ENCODE measurements at regions not wholly inside any gene's neighbourhood (a gene's known extent, or its start where the extent isn't known, plus 50 kb on each side); places are given as distances from the start of the nearest gene placed in this dataset.

GRCh38 chr18:28707006-28707405 lies 530.1 kb upstream of the CDH2 start:
- no peak overlapping the region for H3K27ac ChIP-seq
- TF ChIP-seq CTCF (IDR thresholded peaks at IDR 0.05), result no peak
- DNase-seq (ENCODE audit: low spot score), result no peak
- no peak overlapping the region for H3K4me3 ChIP-seq

- TF ChIP-seq CTCF (IDR thresholded peaks at IDR 0.05), result no peak
- Histone ChIP-seq H3K27ac (no peak overlapping the region), H3K4me3 (no peak overlapping the region)
- DNase-seq (ENCODE audit: low spot score), result no peak
Measured at GRCh38 chr18:28706397-28706796, 529.5 kb upstream of the CDH2 start.

GRCh38 chr18:28705482-28705881 lies 528.6 kb upstream of the CDH2 start:
- TF ChIP-seq CTCF (IDR thresholded peaks at IDR 0.05), result no peak

GRCh38 chr18:28692337-28692736 lies 515.4 kb upstream of the CDH2 start:
- no peak overlapping the region for H3K27ac ChIP-seq
- DNase-seq (ENCODE audit: low spot score), result no peak
- H3K4me3 ChIP-seq, result no peak overlapping the region
- TF ChIP-seq CTCF (IDR thresholded peaks at IDR 0.05), result no peak

More at GRCh38 chr18:28705482-28705881, 528.6 kb upstream of the CDH2 start:
- no peak for DNase-seq (ENCODE audit: low spot score)
- H3K27ac ChIP-seq, result no peak overlapping the region
- H3K4me3 ChIP-seq, result no peak overlapping the region

- TF ChIP-seq CTCF (IDR thresholded peaks at IDR 0.05), result no peak
- no peak overlapping the region for H3K4me3 ChIP-seq
- no peak for DNase-seq (ENCODE audit: low spot score)
- no peak overlapping the region for H3K27ac ChIP-seq
Measured at GRCh38 chr18:28691496-28691840, 514.5 kb upstream of the CDH2 start.

- no peak for TF ChIP-seq CTCF (IDR thresholded peaks at IDR 0.05)
- Histone ChIP-seq H3K27ac (no peak overlapping the region), H3K4me3 (no peak overlapping the region)
- DNase-seq (ENCODE audit: low spot score), result no peak
Measured at GRCh38 chr18:28690836-28691495, 514.0 kb upstream of the CDH2 start.

GRCh38 chr18:28690100-28690499 lies 513.2 kb upstream of the CDH2 start:
- TF ChIP-seq CTCF (IDR thresholded peaks at IDR 0.05), result no peak
- Histone ChIP-seq H3K27ac (no peak overlapping the region), H3K4me3 (no peak overlapping the region)
- DNase-seq (ENCODE audit: low spot score), result no peak
